Right lobe of liver (tissue), 6 donors: ENCODE measurements at regions not wholly inside any gene's neighbourhood (a gene's known extent, or its start where the extent isn't known, plus 50 kb on each side); places are given as distances from the start of the nearest gene placed in this dataset.

Source experiments
- ATAC-seq, 4 donors: fragments of 200-7000 bp; cut with Tn5 transposase; one replicate each; pipeline ENCODE4 v1.9.1; 2020; ENCODE audit warnings: mild to moderate bottlenecking in 4 of 4, moderate library complexity in 4 of 4
- DNase-seq, 3 donors: peaks; one replicate each; pipeline ENCODE4 v3.0.0-alpha.2; 2020
- H3K27ac ChIP-seq, 3 donors: fragments of 200-600 bp; one replicate each; pipeline ENCODE4 v1.8.0; 2022
- H3K27me3 ChIP-seq, 2 donors: fragments of 200-600 bp; one replicate each; pipeline ENCODE4 v1.8.0; 2022
- H3K36me3 ChIP-seq, 4 donors: fragments of 200-600 bp; sonication (generic) in 1 of 4; one replicate each; pipeline versions ENCODE4 v1.5.1 to v1.8.0; 2017 to 2022; ENCODE audit warnings: control low read depth in 1 of 4
- H3K4me1 ChIP-seq, 4 donors: fragments of 200-600 bp; sonication (generic) in 1 of 4; one replicate each; pipeline versions ENCODE4 v1.5.1 to v1.8.0; 2017 to 2022; ENCODE audit warnings: control low read depth in 1 of 4
- H3K4me3 ChIP-seq, 3 donors: fragments of 200-600 bp; one replicate each; pipeline ENCODE4 v1.8.0; 2022
- H3K9me3 ChIP-seq, 4 donors: fragments of 200-600 bp; sonication (generic) in 1 of 4; one replicate each; pipeline versions ENCODE4 v1.5.1 to v1.8.0; 2017 to 2022; ENCODE audit warnings: control low read depth in 1 of 4
- CTCF ChIP-seq, 4 donors: fragments of 200-600 bp in 3 of 4; fragments of 450-650 bp in 1 of 4; IDR thresholded peaks; one replicate each; pipeline versions ENCODE4 v1.5.1 to v1.8.0; 2016 to 2022; ENCODE audit warnings: antibody characterized with exemption in 4 of 4, mild to moderate bottlenecking in 2 of 4
- POLR2A ChIP-seq: fragments of 450-650 bp; IDR thresholded peaks from one replicate; pipeline ENCODE4 v1.6.1; 2017; ENCODE audit warnings: antibody characterized with exemption, mild to moderate bottlenecking
- WGBS: methylation state at CpG from one replicate; pipeline ENCODE4 v1.1.6; 2018; ENCODE audit warnings: low coverage, low lambda C conversion rate; ENCODE audit not compliant: insufficient coverage; ENCODE audit errors: missing lambda C conversion rate; 5-methylcytosine and 5-hydroxymethylcytosine counted together
- intact Hi-C, 2 donors: fragments of 100-400 bp; cut with DNase I; formaldehyde crosslinking; loops; one replicate each; pipeline versions ENCODE4 v1.11.2 to v1.14.1; 2022
- microRNA-seq, 2 donors: library from miRNA; unstranded; fragments of <30 nt; microRNA quantifications; one replicate each; pipeline ENCODE4, GENCODE V29; 2019 to 2020
- small RNA-seq, 2 experiments: library from RNA; depleted of rRNA; stranded (forward); fragments of <200 nt; gene quantifications; one replicate each; pipeline ENCODE3, GENCODE V24; 2016
- donor health status: DM: no; HTN: yes; CAD: no.
- donor health status: DM: no; HTN: no; CAD: no.
- donor health status: DM: no; HTN: no; CAD: no.
- donor health status: DM: no; HTN: yes; CAD: no.
- donor health status: DM: no; HTN: yes; CAD: no.

- no peaks in the 10 kb centered on the region for H3K4me1 ChIP-seq
- WGBS, result 49% methylated on average over 2 of the region's 2 CpGs
- DNase-seq (no peak), ATAC-seq (no peak)
- no peak overlapping the region for H3K4me3 ChIP-seq
- no peaks in the 10 kb centered on the region for H3K9me3 ChIP-seq
- H3K27me3 ChIP-seq, result no peaks in the 10 kb centered on the region
- intact Hi-C loops, result no loop called here
- no peaks in the 10 kb centered on the region for H3K36me3 ChIP-seq
- no peak for TF ChIP-seq CTCF (IDR thresholded peaks at IDR 0.05)
- TF ChIP-seq POLR2A, result no peak
- no peak overlapping the region for H3K27ac ChIP-seq
These were observed 50.6 kb upstream of the FUT8 start for GRCh38 chr14:65361920-65362319.

Small RNA genes lying in the stretch of these regions (microRNA-seq; reads per million reads assigned to microRNA genes)
- gene MIR4708, result 0 reads per million in 2 donors

Small RNA genes lying in the stretch of these regions (small RNA-seq; reads per million reads assigned to genes)
- gene AL355076.1 (0 reads per million in 2 experiments), gene MIR4708 (0 reads per million in 2 experiments)
